ENCODE measurements at regions not wholly inside any gene's neighbourhood (a gene's known extent, or its start where the extent isn't known, plus 50 kb on each side); places are given as distances from the start of the nearest gene placed in this dataset.
"Not testable (repeated sequence)": the region's sequence is repeated elsewhere in the genome, so short reads cannot be mapped to it uniquely, and the experiment has no call there.

- ChIA-PET POLR2A (no interaction called here), CTCF (no interaction called here)
- intact Hi-C loops (cut with micrococcal nuclease) = no loop called here
- TF ChIP-seq CTCF (IDR thresholded peaks at IDR 0.05) = no peak
- no peak overlapping the region for H3K27ac Mint-ChIP-seq
- DNase-seq = no peak
- no peak for ATAC-seq
- H3K4me1 Mint-ChIP-seq (ENCODE audit: low read depth) = no peaks in the 10 kb centered on the region
- no peaks in the 10 kb centered on the region for H3K9me3 Mint-ChIP-seq
- H3K4me3 Mint-ChIP-seq = no peak overlapping the region
- peaks cover 5% of the 10 kb centered on the region for H3K27me3 Mint-ChIP-seq
- H3K36me3 Mint-ChIP-seq (ENCODE audit: low read depth) = no peaks in the 10 kb centered on the region
Observed at GRCh38 chr2:7384773-7385349, 467.6 kb downstream of the RNF144A start.

GRCh38 chr2:7390311-7390710, 473.1 kb downstream of the RNF144A start:
- H3K36me3 Mint-ChIP-seq (ENCODE audit: low read depth); H3K4me3 Mint-ChIP-seq; H3K27ac Mint-ChIP-seq; H3K9me3 Mint-ChIP-seq; DNase-seq; POLR2A ChIA-PET; CTCF ChIA-PET; H3K27me3 Mint-ChIP-seq; H3K4me1 Mint-ChIP-seq (ENCODE audit: low read depth); ATAC-seq; intact Hi-C loops (cut with micrococcal nuclease): not testable (repeated sequence)

GRCh38 chr2:7392076-7392787, 475.0 kb downstream of the RNF144A start:
- intact Hi-C loops (cut with micrococcal nuclease) = no loop called here
- DNase-seq = peak; percentile 4
- no peaks in the 10 kb centered on the region for H3K36me3 Mint-ChIP-seq (ENCODE audit: low read depth)
- no peak overlapping the region for H3K27ac Mint-ChIP-seq
- no peaks in the 10 kb centered on the region for H3K9me3 Mint-ChIP-seq
- ATAC-seq = no peak
- CTCF ChIA-PET = interaction anchor here (1.2 kb wide), 2 partner anchors 13 to 36 kb away, joined by 3 to 4 read pairs; no protein-coding TSS in a partner anchor
- no peak overlapping the region for H3K4me3 Mint-ChIP-seq
- H3K4me1 Mint-ChIP-seq (ENCODE audit: low read depth) = no peaks in the 10 kb centered on the region
- POLR2A ChIA-PET = interaction anchor here (1.0 kb wide), 1 partner anchor 18 kb away, joined by 3 read pairs; no protein-coding TSS in a partner anchor
- no peak for TF ChIP-seq CTCF (IDR thresholded peaks at IDR 0.05)
- H3K27me3 Mint-ChIP-seq = peaks cover 1% of the 10 kb centered on the region

- peaks cover 1% of the 10 kb centered on the region for H3K27me3 Mint-ChIP-seq
- intact Hi-C loops (cut with micrococcal nuclease) = no loop called here
- no peak overlapping the region for H3K4me3 Mint-ChIP-seq
- H3K36me3 Mint-ChIP-seq (ENCODE audit: low read depth) = no peaks in the 10 kb centered on the region
- no peaks in the 10 kb centered on the region for H3K4me1 Mint-ChIP-seq (ENCODE audit: low read depth)
- no peak for DNase-seq
- no peak for ATAC-seq
- H3K27ac Mint-ChIP-seq = no peak overlapping the region
- TF ChIP-seq CTCF (IDR thresholded peaks at IDR 0.05) = no peak
- POLR2A ChIA-PET = no interaction called here
- CTCF ChIA-PET = interaction anchor here (0.8 to 1.8 kb wide), 5 partner anchors 9 to 629 kb away, joined by 3 to 9 read pairs (median 3); no protein-coding TSS in a partner anchor
- H3K9me3 Mint-ChIP-seq = no peaks in the 10 kb centered on the region
Observed at GRCh38 chr2:7394195-7394594, 477.0 kb downstream of the RNF144A start.

GRCh38 chr2:7400628-7401027, 483.4 kb downstream of the RNF144A start:
- ATAC-seq = no peak
- Mint-ChIP-seq H3K27ac (no peak overlapping the region), H3K4me3 (no peak overlapping the region), H3K36me3 (ENCODE audit: low read depth) (no peaks in the 10 kb centered on the region), H3K9me3 (no peaks in the 10 kb centered on the region), H3K27me3 (peaks cover 11% of the 10 kb centered on the region), H3K4me1 (ENCODE audit: low read depth) (peaks cover 8% of the 10 kb centered on the region)
- intact Hi-C loops (cut with micrococcal nuclease) = no loop called here
- ChIA-PET CTCF (no interaction called here), POLR2A (no interaction called here)
- no peak for DNase-seq
- no peak for TF ChIP-seq CTCF (IDR thresholded peaks at IDR 0.05)
